A673 (cell line): ENCODE measurements at regions not wholly inside any gene's neighbourhood (a gene's known extent, or its start where the extent isn't known, plus 50 kb on each side); places are given as distances from the start of the nearest gene placed in this dataset.

ENCODE experiments used
- CTCF ChIP-seq: fragments of 300-800, 200-600 bp; sonication (generic); conservative IDR thresholded peaks from 2 replicates; pipeline ENCODE4 v1.5.1; 2017; ENCODE audit warnings: low read depth, mild to moderate bottlenecking, antibody characterized with exemption, low read length, moderate library complexity, mixed read lengths
- EZH2 ChIP-seq: fragments of 200-600 bp; sonication (generic); IDR thresholded peaks from 2 replicates; pipeline ENCODE4 v1.6.1; 2017; ENCODE audit warnings: borderline replicate concordance, low read depth, mild to moderate bottlenecking, mixed read lengths, antibody characterized with exemption, low read length; ENCODE audit not compliant: poor library complexity, severe bottlenecking

- TF ChIP-seq CTCF (no peak), EZH2 (no peak)
These were observed 530.6 kb upstream of the ROBO2 start for GRCh38 chr3:76509179-76509830.
